Fibroblast of lung (primary cell): ENCODE measurements at regions not wholly inside any gene's neighbourhood (a gene's known extent, or its start where the extent isn't known, plus 50 kb on each side); places are given as distances from the start of the nearest gene placed in this dataset.
A peak's percentile ranks its signal among the peaks of the same experiment; 100 is the strongest.

Experiments
- DNase-seq, 2 donors: peaks; one replicate each; pipeline versions ENCODE4 v3.0.0 to v3.0.0-alpha.2; 2010; ENCODE audit warnings: low read depth in 2 of 2
- H2AFZ ChIP-seq: 2 replicates; pipeline ENCODE4 v1.5.1; 2012; ENCODE audit warnings: low read length, control low read depth, inconsistent platforms
- H3K27ac ChIP-seq: 2 replicates; pipeline ENCODE4 v1.5.1; 2011; ENCODE audit warnings: low read length, control low read depth; ENCODE audit not compliant: insufficient read depth
- H3K27me3 ChIP-seq: 2 replicates; pipeline ENCODE4 v1.5.1; 2011; ENCODE audit warnings: mild to moderate bottlenecking, low read length; ENCODE audit not compliant: control insufficient read depth, insufficient read depth
- H3K36me3 ChIP-seq: 2 replicates; pipeline ENCODE4 v1.5.1; 2011; ENCODE audit warnings: low read length; ENCODE audit not compliant: control insufficient read depth, insufficient read depth
- H3K4me1 ChIP-seq: 2 replicates; pipeline ENCODE4 v1.5.1; 2011; ENCODE audit warnings: low read length; ENCODE audit not compliant: control insufficient read depth, insufficient read depth; ENCODE audit errors: extremely low read depth
- H3K4me2 ChIP-seq: 2 replicates; pipeline ENCODE4 v1.5.1; 2011; ENCODE audit warnings: low read length, control low read depth; ENCODE audit not compliant: insufficient read depth; ENCODE audit errors: extremely low read depth
- H3K4me3 ChIP-seq, 4 experiments: fragments of 200-600 bp in 1 of 4; sonication (generic) in 1 of 4; replicated peaks in 1 of 4; 2 replicates each; pipeline ENCODE4 v1.5.1; 2011 to 2016; ENCODE audit warnings: low read length in 4 of 4, low read depth in 3 of 4, mild to moderate bottlenecking in 3 of 4, control low read depth in 2 of 4, inconsistent platforms in 1 of 4, mixed read lengths in 1 of 4; ENCODE audit not compliant: insufficient read depth in 1 of 4; ENCODE audit errors: control extremely low read depth in 1 of 4
- H3K79me2 ChIP-seq: 2 replicates; pipeline ENCODE4 v1.5.1; 2012; ENCODE audit warnings: mild to moderate bottlenecking, low read length, inconsistent platforms; ENCODE audit not compliant: control insufficient read depth, insufficient read depth
- H3K9ac ChIP-seq: 2 replicates; pipeline ENCODE4 v1.5.1; 2011; ENCODE audit warnings: mild to moderate bottlenecking, low read length, control low read depth; ENCODE audit not compliant: insufficient read depth
- H3K9me3 ChIP-seq: 2 replicates; pipeline ENCODE4 v1.5.1; 2012; ENCODE audit warnings: low read depth, low read length; ENCODE audit not compliant: control insufficient read depth, insufficient read depth
- H4K20me1 ChIP-seq: 2 replicates; pipeline ENCODE4 v1.5.1; 2011; ENCODE audit warnings: low read length; ENCODE audit not compliant: control insufficient read depth, insufficient read depth; ENCODE audit errors: extremely low read depth
- EZH2 ChIP-seq: IDR thresholded peaks from 2 replicates; pipeline ENCODE4 v1.5.1; 2012; ENCODE audit warnings: low read length, control low read depth, mild to moderate bottlenecking; ENCODE audit errors: missing control alignments
- TF ChIP-seq, protein P1 (sequence below), 2 donors: IDR thresholded peaks in 1 of 2; conservative IDR thresholded peaks in 1 of 2; 1 replicate in 1 of 2; 2 replicates in 1 of 2; pipeline ENCODE4 v1.5.1; 2011 to 2012; ENCODE audit warnings: low read length in 2 of 2, control low read depth in 1 of 2, inconsistent platforms in 1 of 2, low read depth in 1 of 2, mild to moderate bottlenecking in 1 of 2

GRCh38 chr14:97264516-97265230 is 467.5 kb downstream of the VRK1 start:
- TF ChIP-seq EZH2 = no peak
- TF ChIP-seq, protein P1, sequence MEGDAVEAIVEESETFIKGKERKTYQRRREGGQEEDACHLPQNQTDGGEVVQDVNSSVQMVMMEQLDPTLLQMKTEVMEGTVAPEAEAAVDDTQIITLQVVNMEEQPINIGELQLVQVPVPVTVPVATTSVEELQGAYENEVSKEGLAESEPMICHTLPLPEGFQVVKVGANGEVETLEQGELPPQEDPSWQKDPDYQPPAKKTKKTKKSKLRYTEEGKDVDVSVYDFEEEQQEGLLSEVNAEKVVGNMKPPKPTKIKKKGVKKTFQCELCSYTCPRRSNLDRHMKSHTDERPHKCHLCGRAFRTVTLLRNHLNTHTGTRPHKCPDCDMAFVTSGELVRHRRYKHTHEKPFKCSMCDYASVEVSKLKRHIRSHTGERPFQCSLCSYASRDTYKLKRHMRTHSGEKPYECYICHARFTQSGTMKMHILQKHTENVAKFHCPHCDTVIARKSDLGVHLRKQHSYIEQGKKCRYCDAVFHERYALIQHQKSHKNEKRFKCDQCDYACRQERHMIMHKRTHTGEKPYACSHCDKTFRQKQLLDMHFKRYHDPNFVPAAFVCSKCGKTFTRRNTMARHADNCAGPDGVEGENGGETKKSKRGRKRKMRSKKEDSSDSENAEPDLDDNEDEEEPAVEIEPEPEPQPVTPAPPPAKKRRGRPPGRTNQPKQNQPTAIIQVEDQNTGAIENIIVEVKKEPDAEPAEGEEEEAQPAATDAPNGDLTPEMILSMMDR (conservative IDR thresholded peaks at IDR 0.05 in 1 of 2, IDR thresholded peaks at IDR 0.05 in 1 of 2; ENCODE audit: low read depth in 1 of 2, low read length in 2 of 2) = no peak
- Histone ChIP-seq H3K27me3 (no peaks in the 10 kb centered on the region), H3K36me3 (no peaks in the 10 kb centered on the region), H3K4me3 (no peak overlapping the region), H3K9me3 (no peaks in the 10 kb centered on the region), H3K27ac (no peak overlapping the region), H3K9ac (no peak overlapping the region), H2AFZ (no peak overlapping the region), H4K20me1 (no peaks in the 10 kb centered on the region), H3K4me2 (no peak overlapping the region), H3K79me2 (no peaks in the 10 kb centered on the region), H3K4me1 (no peaks in the 10 kb centered on the region)
- DNase-seq = peak in 1 of 2 donors; percentile 67

DNA sequence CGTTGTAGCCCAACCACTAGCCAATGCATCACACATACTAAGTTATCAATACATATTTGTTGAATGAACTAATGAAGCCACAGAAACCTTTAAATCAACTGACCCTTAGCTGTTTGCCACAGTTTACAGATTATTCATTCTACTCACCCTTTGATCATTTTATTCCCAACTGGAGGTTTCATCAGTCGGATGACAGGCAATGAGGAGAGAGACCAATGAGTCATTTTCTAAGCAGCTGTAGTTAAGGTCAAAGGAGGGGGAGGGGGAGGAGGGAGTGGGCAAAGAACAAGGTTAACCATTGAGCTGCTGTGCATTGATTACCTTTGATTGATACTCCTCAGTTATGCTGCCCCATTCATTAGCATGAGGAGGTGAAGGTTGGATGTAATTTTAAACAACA is 469.5 kb downstream of the VRK1 start:
- peak in 1 of 2 donors; percentile 96 for DNase-seq
- no peaks in the 10 kb centered on the region for H3K36me3 ChIP-seq
- no peaks in the 10 kb centered on the region for H3K4me1 ChIP-seq
- no peaks in the 10 kb centered on the region for H3K27me3 ChIP-seq
- no peak for TF ChIP-seq EZH2
- TF ChIP-seq, protein P1 (conservative IDR thresholded peaks at IDR 0.05 in 1 of 2, IDR thresholded peaks at IDR 0.05 in 1 of 2; ENCODE audit: low read depth in 1 of 2, low read length in 2 of 2) = no peak
- no peak overlapping the region for H3K4me3 ChIP-seq
- H3K9me3 ChIP-seq = no peaks in the 10 kb centered on the region
- no peak overlapping the region for H3K9ac ChIP-seq
- H3K79me2 ChIP-seq = no peaks in the 10 kb centered on the region
- H2AFZ ChIP-seq = no peak overlapping the region
- no peak overlapping the region for H3K4me2 ChIP-seq
- no peaks in the 10 kb centered on the region for H4K20me1 ChIP-seq
- no peak overlapping the region for H3K27ac ChIP-seq

DNA sequence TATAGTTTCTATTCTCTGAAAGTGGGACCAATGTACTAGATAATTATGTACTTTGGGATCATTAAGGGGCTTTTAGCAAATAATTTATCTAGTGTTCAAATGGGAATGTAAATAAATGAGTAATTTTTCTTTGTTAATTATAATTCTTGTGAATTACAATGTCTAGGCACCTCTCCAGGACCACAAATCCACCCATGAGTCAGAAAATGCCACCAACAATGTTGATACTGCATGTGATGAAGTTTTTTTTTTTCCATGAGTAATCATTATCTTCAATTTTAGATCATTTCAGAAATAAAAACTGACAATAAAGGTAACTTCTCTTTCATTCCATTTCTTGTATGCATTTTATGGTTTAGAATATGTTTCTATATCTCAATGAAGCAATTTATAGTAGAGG is 470.3 kb downstream of the VRK1 start:
- no peak overlapping the region for H3K4me2 ChIP-seq
- peak in 1 of 2 donors; percentile 78 for DNase-seq
- no peaks in the 10 kb centered on the region for H4K20me1 ChIP-seq
- no peaks in the 10 kb centered on the region for H3K27me3 ChIP-seq
- no peaks in the 10 kb centered on the region for H3K9me3 ChIP-seq
- H3K4me3 ChIP-seq = no peak overlapping the region
- H2AFZ ChIP-seq = no peak overlapping the region
- no peak for TF ChIP-seq EZH2
- TF ChIP-seq, protein P1 (conservative IDR thresholded peaks at IDR 0.05 in 1 of 2, IDR thresholded peaks at IDR 0.05 in 1 of 2; ENCODE audit: low read depth in 1 of 2, low read length in 2 of 2) = no peak
- no peak overlapping the region for H3K27ac ChIP-seq
- no peaks in the 10 kb centered on the region for H3K4me1 ChIP-seq
- no peaks in the 10 kb centered on the region for H3K36me3 ChIP-seq
- no peak overlapping the region for H3K9ac ChIP-seq
- no peaks in the 10 kb centered on the region for H3K79me2 ChIP-seq
